ENCODE measurements at regions not wholly inside any gene's neighbourhood (a gene's known extent, or its start where the extent isn't known, plus 50 kb on each side); places are given as distances from the start of the nearest gene placed in this dataset.

DNA sequence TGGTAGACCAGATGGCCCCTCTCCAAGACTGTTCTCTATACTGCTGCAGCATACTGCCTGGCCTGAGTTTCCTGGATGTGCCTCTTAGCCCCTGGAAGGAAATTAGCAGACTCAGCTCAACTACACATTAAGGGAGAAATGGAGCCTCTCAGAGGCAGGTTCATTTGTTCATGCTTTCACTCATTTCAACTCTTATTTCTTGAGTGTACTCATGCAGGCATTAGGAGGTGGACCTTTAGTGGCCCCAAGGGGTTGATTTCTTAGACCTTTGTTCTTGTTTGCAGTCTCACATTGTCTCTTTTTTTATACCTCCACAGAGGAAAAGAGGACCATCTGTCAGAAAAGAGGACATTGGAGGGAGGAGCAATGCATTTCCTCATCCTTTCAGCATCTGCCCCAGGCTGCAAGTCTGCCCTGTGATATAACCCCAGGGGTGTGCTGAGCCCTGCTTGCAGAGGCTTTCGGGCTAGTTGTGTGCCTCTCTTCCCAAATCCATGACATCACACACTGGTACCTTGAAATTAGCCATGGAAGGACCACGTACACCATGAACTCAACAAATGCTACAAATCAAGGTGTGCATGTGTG lies 456.2 kb downstream of the CD83 start:
- Histone ChIP-seq H3K36me3 (ENCODE audit: control insufficient read depth in 1 of 2, insufficient read depth in 2 of 2, low read length in 2 of 2) (no peaks in the 10 kb centered on the region), H3K4me1 (ENCODE audit: control insufficient read depth in 1 of 2, insufficient read depth in 2 of 2, low read length in 2 of 2) (no peaks in the 10 kb centered on the region), H3K9me3 (ENCODE audit: control insufficient read depth in 1 of 2, low read length in 2 of 2) (no peaks in the 10 kb centered on the region), H3K27me3 (ENCODE audit: control insufficient read depth in 1 of 2, insufficient read depth in 2 of 2, low read length in 2 of 2) (no peaks in the 10 kb centered on the region), H3K4me3 (ENCODE audit: low read depth in 1 of 2, low read length in 2 of 2) (no peak overlapping the region), H3K9ac (ENCODE audit: low read depth in 1 of 2, low read length in 2 of 2) (no peak overlapping the region), H3K27ac (ENCODE audit: low read depth, low read length) (no peak overlapping the region)

DNA sequence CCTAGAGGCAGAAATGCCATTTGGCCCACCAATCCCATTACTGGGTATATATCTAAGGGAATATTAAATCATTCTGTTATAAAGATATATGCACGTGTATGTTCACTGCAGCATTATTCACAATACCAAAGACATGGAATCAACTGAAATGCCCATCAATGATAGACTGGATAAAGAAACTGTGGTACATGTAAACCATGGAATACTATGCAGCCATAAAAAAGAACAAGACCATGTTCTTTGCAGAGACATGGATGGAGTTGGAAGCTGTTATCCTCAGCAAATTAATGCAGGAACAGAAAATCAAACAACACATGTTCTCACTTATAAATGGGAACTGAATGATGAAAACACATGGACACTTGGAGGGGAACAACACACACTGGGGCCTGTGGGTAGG lies 458.4 kb downstream of the CD83 start:
- H3K4me3 ChIP-seq (ENCODE audit: low read depth in 1 of 2, low read length in 2 of 2): no peak overlapping the region
- no peak overlapping the region for H3K27ac ChIP-seq (ENCODE audit: low read depth, low read length)
- H3K9me3 ChIP-seq (ENCODE audit: control insufficient read depth in 1 of 2, low read length in 2 of 2): no peaks in the 10 kb centered on the region
- no peaks in the 10 kb centered on the region for H3K36me3 ChIP-seq (ENCODE audit: control insufficient read depth in 1 of 2, insufficient read depth in 2 of 2, low read length in 2 of 2)
- H3K4me1 ChIP-seq (ENCODE audit: control insufficient read depth in 1 of 2, insufficient read depth in 2 of 2, low read length in 2 of 2): no peaks in the 10 kb centered on the region
- H3K27me3 ChIP-seq (ENCODE audit: control insufficient read depth in 1 of 2, insufficient read depth in 2 of 2, low read length in 2 of 2): no peaks in the 10 kb centered on the region
- no peak overlapping the region for H3K9ac ChIP-seq (ENCODE audit: low read depth in 1 of 2, low read length in 2 of 2)

DNA sequence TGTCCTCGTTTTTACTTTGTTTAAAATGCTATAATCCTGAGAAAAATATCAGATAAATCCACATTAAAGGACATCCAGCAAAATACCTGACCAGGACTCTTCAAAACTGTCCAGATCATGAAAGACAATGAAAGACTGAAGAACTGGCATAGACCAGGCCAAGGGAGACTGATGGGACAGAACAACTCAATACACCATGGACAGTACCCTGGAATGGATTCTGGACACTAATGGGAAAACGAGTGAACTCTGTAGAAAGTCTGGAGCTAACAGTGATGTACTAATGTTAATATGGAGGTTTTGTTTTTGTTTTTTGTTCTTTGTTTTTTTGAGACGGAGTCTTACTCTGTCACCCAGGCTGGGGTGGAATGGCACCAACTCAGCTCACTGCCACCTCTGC lies 461.4 kb downstream of the CD83 start:
- Histone ChIP-seq H3K4me3 (ENCODE audit: low read depth in 1 of 2, low read length in 2 of 2) (no peak overlapping the region), H3K27ac (ENCODE audit: low read depth, low read length) (no peak overlapping the region), H3K9ac (ENCODE audit: low read depth in 1 of 2, low read length in 2 of 2) (no peak overlapping the region), H3K4me1 (ENCODE audit: control insufficient read depth in 1 of 2, insufficient read depth in 2 of 2, low read length in 2 of 2) (no peaks in the 10 kb centered on the region), H3K36me3 (ENCODE audit: control insufficient read depth in 1 of 2, insufficient read depth in 2 of 2, low read length in 2 of 2) (no peaks in the 10 kb centered on the region), H3K9me3 (ENCODE audit: control insufficient read depth in 1 of 2, low read length in 2 of 2) (no peaks in the 10 kb centered on the region), H3K27me3 (ENCODE audit: control insufficient read depth in 1 of 2, insufficient read depth in 2 of 2, low read length in 2 of 2) (no peaks in the 10 kb centered on the region)

DNA sequence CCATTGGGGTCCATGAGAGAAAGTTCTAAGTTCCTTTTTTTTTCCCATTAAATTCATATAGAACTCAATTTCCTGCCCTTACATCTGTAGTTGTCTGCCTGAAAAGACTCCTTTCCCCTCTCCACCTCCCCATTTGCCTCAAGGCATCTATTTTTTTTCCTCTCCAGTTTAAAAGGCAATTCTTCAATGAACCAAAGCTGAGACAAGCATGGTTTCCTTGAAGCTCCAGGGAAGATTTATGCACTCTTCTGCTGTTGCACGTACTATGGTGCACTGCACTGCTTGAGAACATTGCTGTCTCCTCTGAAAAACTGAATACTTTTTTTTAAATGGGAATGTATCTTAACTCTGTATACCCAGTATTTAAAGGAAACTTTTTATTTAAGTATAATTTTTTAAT lies 465.2 kb downstream of the CD83 start:
- no peak overlapping the region for H3K4me3 ChIP-seq (ENCODE audit: low read depth in 1 of 2, low read length in 2 of 2)
- H3K9me3 ChIP-seq (ENCODE audit: control insufficient read depth in 1 of 2, low read length in 2 of 2): no peaks in the 10 kb centered on the region
- no peaks in the 10 kb centered on the region for H3K27me3 ChIP-seq (ENCODE audit: control insufficient read depth in 1 of 2, insufficient read depth in 2 of 2, low read length in 2 of 2)
- H3K27ac ChIP-seq (ENCODE audit: low read depth, low read length): no peak overlapping the region
- H3K36me3 ChIP-seq (ENCODE audit: control insufficient read depth in 1 of 2, insufficient read depth in 2 of 2, low read length in 2 of 2): no peaks in the 10 kb centered on the region
- no peaks in the 10 kb centered on the region for H3K4me1 ChIP-seq (ENCODE audit: control insufficient read depth in 1 of 2, insufficient read depth in 2 of 2, low read length in 2 of 2)
- H3K9ac ChIP-seq (ENCODE audit: low read depth in 1 of 2, low read length in 2 of 2): no peak overlapping the region

DNA sequence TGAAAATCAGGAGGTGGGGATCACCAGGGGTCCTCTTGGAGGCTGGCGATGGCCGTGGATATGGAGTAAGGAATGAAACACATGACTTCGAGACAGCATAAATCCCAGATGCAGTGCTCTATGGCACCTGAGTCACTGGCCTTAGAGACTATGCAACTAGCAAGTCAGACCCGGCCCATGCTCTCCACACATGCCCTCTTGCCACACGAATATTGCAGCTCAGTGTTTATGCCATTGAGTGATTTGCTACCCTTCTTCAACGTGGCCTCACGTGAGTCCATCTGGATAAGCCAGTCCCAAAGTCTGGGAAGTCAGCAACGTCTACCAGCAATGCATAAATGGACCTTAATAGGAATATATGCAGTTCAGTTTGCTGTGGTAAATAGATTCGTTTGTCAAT lies 466.3 kb downstream of the CD83 start:
- Histone ChIP-seq H3K4me3 (ENCODE audit: low read depth in 1 of 2, low read length in 2 of 2) (no peak overlapping the region), H3K27me3 (ENCODE audit: control insufficient read depth in 1 of 2, insufficient read depth in 2 of 2, low read length in 2 of 2) (no peaks in the 10 kb centered on the region), H3K4me1 (ENCODE audit: control insufficient read depth in 1 of 2, insufficient read depth in 2 of 2, low read length in 2 of 2) (no peaks in the 10 kb centered on the region), H3K36me3 (ENCODE audit: control insufficient read depth in 1 of 2, insufficient read depth in 2 of 2, low read length in 2 of 2) (no peaks in the 10 kb centered on the region), H3K27ac (ENCODE audit: low read depth, low read length) (no peak overlapping the region), H3K9ac (ENCODE audit: low read depth in 1 of 2, low read length in 2 of 2) (no peak overlapping the region), H3K9me3 (ENCODE audit: control insufficient read depth in 1 of 2, low read length in 2 of 2) (no peaks in the 10 kb centered on the region)

DNA sequence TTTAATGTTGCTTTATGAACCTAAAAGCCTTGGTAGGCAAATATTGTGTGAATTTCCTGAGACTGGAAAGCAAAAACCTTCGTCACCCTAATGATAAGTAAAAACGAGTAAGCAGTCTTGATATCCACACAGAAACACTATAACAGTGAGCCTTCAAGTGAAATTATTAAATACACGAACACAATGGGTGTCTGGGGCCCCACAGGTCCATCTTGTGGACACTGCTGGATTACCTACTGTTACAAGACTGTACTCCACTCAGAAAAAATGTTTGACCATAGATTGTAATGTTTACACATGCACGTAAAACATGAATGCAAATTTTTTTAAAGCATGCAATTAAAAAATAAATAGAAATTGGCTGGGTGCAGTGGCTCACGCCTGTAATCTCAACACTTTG lies 466.9 kb downstream of the CD83 start:
- Histone ChIP-seq H3K9ac (ENCODE audit: low read depth in 1 of 2, low read length in 2 of 2) (no peak overlapping the region), H3K27ac (ENCODE audit: low read depth, low read length) (no peak overlapping the region), H3K9me3 (ENCODE audit: control insufficient read depth in 1 of 2, low read length in 2 of 2) (no peaks in the 10 kb centered on the region), H3K4me1 (ENCODE audit: control insufficient read depth in 1 of 2, insufficient read depth in 2 of 2, low read length in 2 of 2) (no peaks in the 10 kb centered on the region), H3K4me3 (ENCODE audit: low read depth in 1 of 2, low read length in 2 of 2) (no peak overlapping the region), H3K27me3 (ENCODE audit: control insufficient read depth in 1 of 2, insufficient read depth in 2 of 2, low read length in 2 of 2) (no peaks in the 10 kb centered on the region), H3K36me3 (ENCODE audit: control insufficient read depth in 1 of 2, insufficient read depth in 2 of 2, low read length in 2 of 2) (no peaks in the 10 kb centered on the region)

DNA sequence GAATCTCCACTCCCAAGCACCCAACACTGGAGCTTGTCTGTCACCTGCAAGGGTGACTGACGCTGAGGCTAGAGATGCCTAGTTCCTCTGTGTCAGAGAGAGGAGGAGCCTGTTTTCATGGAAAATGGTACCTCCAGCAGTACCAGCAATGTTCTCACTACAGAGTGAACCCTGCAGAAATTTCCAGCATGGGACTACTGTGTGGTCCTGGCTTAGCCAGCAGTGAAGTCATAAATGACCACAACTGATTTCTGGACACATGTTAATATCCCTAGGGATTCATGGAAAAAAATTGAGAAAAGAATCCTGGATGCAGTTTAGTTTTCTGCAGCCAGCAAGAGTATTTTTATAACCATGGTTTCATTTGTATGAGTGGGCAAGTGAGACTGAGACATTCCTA lies 468.1 kb downstream of the CD83 start:
- H3K9me3 ChIP-seq (ENCODE audit: control insufficient read depth in 1 of 2, low read length in 2 of 2): no peaks in the 10 kb centered on the region
- no peak overlapping the region for H3K4me3 ChIP-seq (ENCODE audit: low read depth in 1 of 2, low read length in 2 of 2)
- H3K4me1 ChIP-seq (ENCODE audit: control insufficient read depth in 1 of 2, insufficient read depth in 2 of 2, low read length in 2 of 2): no peaks in the 10 kb centered on the region
- H3K27me3 ChIP-seq (ENCODE audit: control insufficient read depth in 1 of 2, insufficient read depth in 2 of 2, low read length in 2 of 2): no peaks in the 10 kb centered on the region
- H3K27ac ChIP-seq (ENCODE audit: low read depth, low read length): no peak overlapping the region
- no peak overlapping the region for H3K9ac ChIP-seq (ENCODE audit: low read depth in 1 of 2, low read length in 2 of 2)
- no peaks in the 10 kb centered on the region for H3K36me3 ChIP-seq (ENCODE audit: control insufficient read depth in 1 of 2, insufficient read depth in 2 of 2, low read length in 2 of 2)

DNA sequence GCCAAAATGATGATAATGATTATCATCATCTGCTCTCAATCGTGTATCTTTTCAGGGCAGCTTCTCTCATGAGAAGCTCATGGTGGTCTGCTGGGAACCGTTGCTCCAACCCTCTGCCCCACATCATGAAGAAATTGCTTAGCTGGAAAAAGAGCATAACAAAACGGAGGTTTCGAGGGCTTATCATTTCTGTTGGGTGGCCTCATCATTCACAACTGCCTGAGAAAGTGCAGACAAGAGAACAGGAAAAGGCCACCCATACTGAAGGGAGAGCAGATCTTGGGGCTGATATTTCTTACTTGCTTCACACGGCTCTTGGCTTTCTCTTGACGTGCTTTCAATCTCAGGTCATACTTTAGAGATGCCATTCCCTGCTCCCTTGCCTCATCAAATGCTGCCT lies 471.6 kb downstream of the CD83 start:
- no peaks in the 10 kb centered on the region for H3K4me1 ChIP-seq (ENCODE audit: control insufficient read depth in 1 of 2, insufficient read depth in 2 of 2, low read length in 2 of 2)
- H3K36me3 ChIP-seq (ENCODE audit: control insufficient read depth in 1 of 2, insufficient read depth in 2 of 2, low read length in 2 of 2): no peaks in the 10 kb centered on the region
- H3K27ac ChIP-seq (ENCODE audit: low read depth, low read length): no peak overlapping the region
- H3K9me3 ChIP-seq (ENCODE audit: control insufficient read depth in 1 of 2, low read length in 2 of 2): no peaks in the 10 kb centered on the region
- H3K27me3 ChIP-seq (ENCODE audit: control insufficient read depth in 1 of 2, insufficient read depth in 2 of 2, low read length in 2 of 2): no peaks in the 10 kb centered on the region
- no peak overlapping the region for H3K9ac ChIP-seq (ENCODE audit: low read depth in 1 of 2, low read length in 2 of 2)
- no peak overlapping the region for H3K4me3 ChIP-seq (ENCODE audit: low read depth in 1 of 2, low read length in 2 of 2)

DNA sequence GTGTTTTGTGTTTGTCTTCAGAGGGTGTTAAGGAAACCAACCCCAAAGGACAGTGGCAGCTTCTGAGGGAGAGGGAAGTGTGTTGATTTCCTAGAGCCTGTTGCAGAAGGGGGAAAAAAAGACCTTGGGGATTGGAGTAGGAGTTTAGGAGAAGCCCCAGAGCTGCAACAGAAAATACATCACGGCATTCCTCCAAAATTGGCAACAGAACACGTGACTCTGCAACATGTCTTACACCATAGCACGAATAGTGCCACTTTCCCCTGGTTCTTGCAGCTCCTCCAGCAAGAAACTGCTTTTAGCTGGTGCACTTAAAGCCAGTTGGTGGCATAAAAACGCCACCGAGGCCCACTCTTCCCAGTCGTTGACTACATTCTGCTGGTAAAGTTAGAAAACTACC lies 473.0 kb downstream of the CD83 start:
- Histone ChIP-seq H3K9me3 (ENCODE audit: control insufficient read depth in 1 of 2, low read length in 2 of 2) (no peaks in the 10 kb centered on the region), H3K36me3 (ENCODE audit: control insufficient read depth in 1 of 2, insufficient read depth in 2 of 2, low read length in 2 of 2) (no peaks in the 10 kb centered on the region), H3K27ac (ENCODE audit: low read depth, low read length) (no peak overlapping the region), H3K4me3 (ENCODE audit: low read depth in 1 of 2, low read length in 2 of 2) (no peak overlapping the region), H3K27me3 (ENCODE audit: control insufficient read depth in 1 of 2, insufficient read depth in 2 of 2, low read length in 2 of 2) (no peaks in the 10 kb centered on the region), H3K9ac (ENCODE audit: low read depth in 1 of 2, low read length in 2 of 2) (no peak overlapping the region), H3K4me1 (ENCODE audit: control insufficient read depth in 1 of 2, insufficient read depth in 2 of 2, low read length in 2 of 2) (no peaks in the 10 kb centered on the region)

DNA sequence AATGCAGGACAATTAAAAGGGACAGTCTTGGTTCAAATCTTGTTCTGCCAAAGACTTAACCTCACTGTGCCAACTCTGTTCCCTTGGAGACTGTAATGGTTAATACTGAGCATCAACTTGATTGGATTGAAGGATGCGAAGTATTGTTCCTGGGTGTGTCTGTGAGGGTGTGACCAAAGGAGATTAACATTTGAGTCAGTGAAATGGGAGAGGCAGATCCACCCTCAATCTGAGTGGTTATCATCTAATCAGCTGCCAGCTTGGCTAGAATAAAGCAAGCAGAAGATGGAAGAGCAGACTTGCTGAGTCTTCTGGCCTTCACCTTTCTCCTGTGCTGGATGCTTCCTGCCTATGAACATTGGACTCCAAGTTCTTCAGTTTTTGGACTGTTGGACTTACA lies 474.4 kb downstream of the CD83 start:
- Histone ChIP-seq H3K4me3 (ENCODE audit: low read depth in 1 of 2, low read length in 2 of 2) (no peak overlapping the region), H3K4me1 (ENCODE audit: control insufficient read depth in 1 of 2, insufficient read depth in 2 of 2, low read length in 2 of 2) (no peaks in the 10 kb centered on the region), H3K9ac (ENCODE audit: low read depth in 1 of 2, low read length in 2 of 2) (no peak overlapping the region), H3K27ac (ENCODE audit: low read depth, low read length) (no peak overlapping the region), H3K9me3 (ENCODE audit: control insufficient read depth in 1 of 2, low read length in 2 of 2) (no peaks in the 10 kb centered on the region), H3K36me3 (ENCODE audit: control insufficient read depth in 1 of 2, insufficient read depth in 2 of 2, low read length in 2 of 2) (no peaks in the 10 kb centered on the region), H3K27me3 (ENCODE audit: control insufficient read depth in 1 of 2, insufficient read depth in 2 of 2, low read length in 2 of 2) (no peaks in the 10 kb centered on the region)

DNA sequence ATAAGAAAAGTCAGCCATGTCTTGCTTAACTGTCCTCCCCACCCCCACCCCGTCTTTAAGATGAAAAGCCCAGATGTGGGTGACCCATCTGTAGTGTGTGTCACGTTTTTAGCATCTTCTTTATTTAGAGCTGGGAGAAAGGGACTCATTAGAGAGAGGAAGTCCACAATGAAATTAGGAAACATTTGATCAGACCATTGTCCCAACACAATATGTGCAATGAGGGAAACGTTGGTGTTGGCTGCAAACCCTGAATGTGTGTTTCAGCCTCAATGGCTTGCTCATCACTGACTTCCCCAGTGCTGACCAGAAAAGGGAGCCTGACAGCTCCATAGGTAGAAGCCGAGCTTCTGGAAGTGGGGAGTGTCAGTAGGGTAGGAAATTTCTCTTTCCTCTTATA lies 475.7 kb downstream of the CD83 start:
- Histone ChIP-seq H3K27ac (ENCODE audit: low read depth, low read length) (no peak overlapping the region), H3K4me3 (ENCODE audit: low read depth in 1 of 2, low read length in 2 of 2) (no peak overlapping the region), H3K4me1 (ENCODE audit: control insufficient read depth in 1 of 2, insufficient read depth in 2 of 2, low read length in 2 of 2) (no peaks in the 10 kb centered on the region), H3K9me3 (ENCODE audit: control insufficient read depth in 1 of 2, low read length in 2 of 2) (no peaks in the 10 kb centered on the region), H3K9ac (ENCODE audit: low read depth in 1 of 2, low read length in 2 of 2) (no peak overlapping the region), H3K36me3 (ENCODE audit: control insufficient read depth in 1 of 2, insufficient read depth in 2 of 2, low read length in 2 of 2) (no peaks in the 10 kb centered on the region), H3K27me3 (ENCODE audit: control insufficient read depth in 1 of 2, insufficient read depth in 2 of 2, low read length in 2 of 2) (no peaks in the 10 kb centered on the region)
